PFSK-1 (cell line): ENCODE measurements at regions not wholly inside any gene's neighbourhood (a gene's known extent, or its start where the extent isn't known, plus 50 kb on each side); places are given as distances from the start of the nearest gene placed in this dataset.

Source experiments
- POLR2AphosphoS5 ChIP-seq: IDR thresholded peaks from 2 replicates; pipeline ENCODE4 v1.6.1; 2012; ENCODE audit warnings: low read depth, mild to moderate bottlenecking, control low read depth, low read length, moderate library complexity
- SIN3A ChIP-seq: IDR thresholded peaks from 2 replicates; pipeline ENCODE4 v1.6.1; 2012; ENCODE audit warnings: mild to moderate bottlenecking, low read length, moderate library complexity, borderline replicate concordance; ENCODE audit not compliant: insufficient read depth
- TAF1 ChIP-seq: IDR thresholded peaks from 2 replicates; pipeline ENCODE4 v1.6.1; 2012; ENCODE audit warnings: low read length, control low read depth, borderline replicate concordance; ENCODE audit not compliant: insufficient read depth
- TF ChIP-seq, protein P1 (sequence below), 2 experiments: IDR thresholded peaks; 2 replicates each; pipeline versions ENCODE4 v1.6.1 to v1.8.0; 2011 to 2012; ENCODE audit warnings: low read depth in 2 of 2, low read length in 2 of 2, control low read depth in 1 of 2, inconsistent platforms in 1 of 2, mild to moderate bottlenecking in 1 of 2, moderate library complexity in 1 of 2; ENCODE audit not compliant: insufficient read depth in 1 of 2

DNA sequence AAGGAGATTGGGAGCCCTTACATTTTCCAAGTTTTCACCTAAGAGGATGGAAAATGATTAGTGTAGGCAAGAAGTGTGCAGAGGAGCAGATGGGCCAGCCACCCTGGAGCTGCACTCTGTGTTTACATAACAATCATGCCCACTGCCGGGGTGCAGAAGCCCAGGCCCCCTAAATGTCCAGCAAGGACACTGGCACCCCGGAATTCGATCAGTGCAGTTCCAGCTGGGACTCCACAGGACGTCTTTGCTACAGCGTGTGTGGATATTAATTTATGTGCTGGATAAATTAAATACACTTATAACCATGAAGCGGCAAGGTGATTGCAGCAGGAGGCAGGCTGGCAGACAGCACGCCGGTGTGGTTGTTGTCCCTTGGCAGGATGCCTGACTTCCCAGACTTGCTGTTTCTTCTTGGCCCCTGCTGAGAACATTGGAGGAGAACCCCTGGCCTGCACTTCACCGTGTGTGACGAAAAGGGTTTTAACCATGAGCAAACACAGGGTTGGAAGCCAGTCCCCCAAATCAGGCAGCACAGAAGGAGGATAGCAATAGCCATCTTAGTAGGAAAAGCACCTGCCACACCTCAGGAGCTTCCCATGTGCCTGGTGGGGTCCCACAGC lies 73.7 kb downstream of the GADD45G start:
- no peak for TF ChIP-seq POLR2AphosphoS5
- no peak for TF ChIP-seq TAF1
- TF ChIP-seq, protein P1, sequence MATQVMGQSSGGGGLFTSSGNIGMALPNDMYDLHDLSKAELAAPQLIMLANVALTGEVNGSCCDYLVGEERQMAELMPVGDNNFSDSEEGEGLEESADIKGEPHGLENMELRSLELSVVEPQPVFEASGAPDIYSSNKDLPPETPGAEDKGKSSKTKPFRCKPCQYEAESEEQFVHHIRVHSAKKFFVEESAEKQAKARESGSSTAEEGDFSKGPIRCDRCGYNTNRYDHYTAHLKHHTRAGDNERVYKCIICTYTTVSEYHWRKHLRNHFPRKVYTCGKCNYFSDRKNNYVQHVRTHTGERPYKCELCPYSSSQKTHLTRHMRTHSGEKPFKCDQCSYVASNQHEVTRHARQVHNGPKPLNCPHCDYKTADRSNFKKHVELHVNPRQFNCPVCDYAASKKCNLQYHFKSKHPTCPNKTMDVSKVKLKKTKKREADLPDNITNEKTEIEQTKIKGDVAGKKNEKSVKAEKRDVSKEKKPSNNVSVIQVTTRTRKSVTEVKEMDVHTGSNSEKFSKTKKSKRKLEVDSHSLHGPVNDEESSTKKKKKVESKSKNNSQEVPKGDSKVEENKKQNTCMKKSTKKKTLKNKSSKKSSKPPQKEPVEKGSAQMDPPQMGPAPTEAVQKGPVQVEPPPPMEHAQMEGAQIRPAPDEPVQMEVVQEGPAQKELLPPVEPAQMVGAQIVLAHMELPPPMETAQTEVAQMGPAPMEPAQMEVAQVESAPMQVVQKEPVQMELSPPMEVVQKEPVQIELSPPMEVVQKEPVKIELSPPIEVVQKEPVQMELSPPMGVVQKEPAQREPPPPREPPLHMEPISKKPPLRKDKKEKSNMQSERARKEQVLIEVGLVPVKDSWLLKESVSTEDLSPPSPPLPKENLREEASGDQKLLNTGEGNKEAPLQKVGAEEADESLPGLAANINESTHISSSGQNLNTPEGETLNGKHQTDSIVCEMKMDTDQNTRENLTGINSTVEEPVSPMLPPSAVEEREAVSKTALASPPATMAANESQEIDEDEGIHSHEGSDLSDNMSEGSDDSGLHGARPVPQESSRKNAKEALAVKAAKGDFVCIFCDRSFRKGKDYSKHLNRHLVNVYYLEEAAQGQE (IDR thresholded peaks at IDR 0.05; ENCODE audit: insufficient read depth in 1 of 2, low read depth in 2 of 2, low read length in 2 of 2), result no peak
- TF ChIP-seq SIN3A, result no peak
